HG03280 (cell line): ENCODE measurements at regions not wholly inside any gene's neighbourhood (a gene's known extent, or its start where the extent isn't known, plus 50 kb on each side); places are given as distances from the start of the nearest gene placed in this dataset.
"Not testable (repeated sequence)": the region's sequence is repeated elsewhere in the genome, so short reads cannot be mapped to it uniquely, and the experiment has no call there.

ENCODE experiments used
- ATAC-seq: cut with Tn5 transposase; IDR thresholded peaks from one replicate; pipeline ENCODE4 v1.9.1; 2021; ENCODE audit warnings: mild to moderate bottlenecking, moderate library complexity; ENCODE audit not compliant: unreplicated experiment

DNA sequence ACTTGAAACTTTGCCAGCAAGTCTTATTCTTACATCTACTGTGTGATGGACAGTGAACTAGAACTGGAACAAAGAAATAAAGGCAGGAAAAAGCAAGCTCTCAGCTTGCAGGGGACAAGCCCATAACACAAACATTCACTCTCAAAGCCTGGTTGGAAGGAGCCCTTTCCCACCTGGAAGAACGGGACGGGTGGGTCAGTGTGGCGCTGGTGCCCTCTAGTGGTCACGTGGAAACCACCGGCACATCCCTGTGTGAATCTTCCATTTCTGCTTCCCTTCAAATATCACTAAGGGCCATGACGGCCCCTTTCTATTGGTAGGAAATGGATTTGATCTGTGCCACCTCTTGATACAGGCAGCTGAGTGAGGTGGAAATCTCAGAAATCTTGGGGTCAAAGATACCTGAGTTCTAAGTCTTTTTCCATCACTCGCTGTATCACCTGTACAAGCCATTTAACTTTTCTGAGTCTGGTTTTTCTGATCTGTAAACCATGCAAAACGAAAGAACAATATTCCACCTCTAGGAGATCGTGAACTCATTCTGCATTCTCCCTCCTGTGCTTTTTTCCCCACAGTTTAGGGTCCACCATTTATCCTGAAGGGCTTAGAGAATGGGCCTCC is 211.6 kb downstream of the MSX2 start:
- no peak for ATAC-seq

DNA sequence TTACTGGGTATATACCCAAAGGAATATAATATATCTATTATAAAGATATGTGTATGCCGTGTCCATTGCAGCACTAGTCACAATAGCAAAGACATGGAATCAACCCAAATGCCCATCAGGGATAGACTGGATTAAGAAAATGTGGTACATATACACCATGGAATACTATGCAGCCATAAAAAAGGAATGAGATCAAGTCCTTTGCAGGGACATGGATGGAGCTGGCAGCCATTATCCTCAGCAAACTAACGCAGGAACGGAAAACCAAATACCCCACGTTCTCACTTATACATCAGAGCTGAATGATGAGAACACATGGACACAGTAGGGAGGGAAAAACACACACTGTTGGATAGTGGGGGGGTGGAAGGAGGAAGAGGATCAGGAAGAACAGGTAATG is 206.7 kb downstream of the MSX2 start:
- ATAC-seq: not testable (repeated sequence)

DNA sequence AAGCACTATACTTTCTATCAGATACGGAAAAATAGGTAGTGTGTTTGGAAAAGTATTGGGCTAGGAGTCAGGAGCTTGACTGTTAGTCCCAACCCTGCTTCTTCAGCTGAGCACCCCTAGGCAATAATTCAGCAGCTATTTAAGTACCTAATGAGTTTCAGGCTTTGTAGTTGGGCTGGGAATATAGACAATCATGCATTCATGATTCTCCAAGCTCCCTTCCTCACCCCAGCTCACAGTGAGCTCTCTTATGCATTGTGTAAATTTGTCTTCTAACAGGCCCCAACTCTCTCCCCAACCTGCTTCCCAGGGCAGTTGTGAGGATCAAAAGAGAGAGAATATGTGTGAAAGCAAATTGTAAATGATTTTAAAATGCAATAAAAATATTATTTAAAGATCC is 201.2 kb downstream of the MSX2 start:
- ATAC-seq: no peak

DNA sequence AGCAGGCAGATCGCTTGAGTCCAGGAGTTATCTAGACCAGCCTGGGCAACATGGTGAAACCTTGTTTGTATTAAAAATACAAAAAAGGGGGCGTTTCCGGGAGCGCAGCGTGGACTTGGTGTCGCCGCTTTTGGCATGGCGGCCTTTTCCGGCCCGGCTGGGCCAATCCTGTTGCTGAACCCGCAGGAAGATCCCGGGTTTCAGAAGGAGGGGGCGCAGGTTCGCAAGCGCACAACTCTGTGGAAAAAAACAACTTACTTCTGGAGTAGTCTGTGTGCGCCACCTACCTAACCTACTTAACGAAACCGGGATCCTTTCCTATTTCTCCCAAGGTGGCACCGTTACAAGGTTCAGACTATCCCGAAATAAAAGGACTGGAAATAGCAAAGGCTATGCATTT is 198.6 kb downstream of the MSX2 start:
- ATAC-seq: no peak

DNA sequence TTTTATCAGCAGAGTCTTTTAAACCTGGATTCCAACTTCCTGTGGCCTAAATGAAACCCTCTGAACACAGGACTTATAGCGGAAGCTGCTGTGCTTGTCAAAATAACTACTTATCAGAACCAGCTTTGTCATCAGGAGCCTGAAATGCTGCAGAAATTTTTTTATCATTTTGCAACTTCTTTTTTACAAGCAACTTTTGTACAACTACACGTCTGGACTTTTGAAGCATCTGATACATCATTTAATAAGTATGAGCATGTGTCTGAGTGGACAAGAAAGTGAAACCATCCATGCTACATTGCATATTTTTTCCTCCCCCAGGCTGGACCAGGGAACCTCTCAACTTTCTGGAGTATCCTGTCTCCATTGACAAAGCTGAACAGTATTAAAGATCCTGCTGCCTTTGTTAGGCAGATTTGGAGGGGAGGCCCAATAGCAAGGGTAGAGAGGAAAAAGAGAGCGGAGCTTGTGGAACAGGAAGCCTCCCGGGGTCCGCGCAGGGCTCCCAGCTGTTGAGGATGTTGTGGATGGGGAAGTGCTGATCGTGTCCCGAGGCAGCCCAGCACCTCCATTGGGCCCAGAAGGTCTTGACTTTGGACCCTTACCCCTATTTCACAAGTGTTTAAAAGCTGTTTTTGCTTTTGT is 196.6 kb downstream of the MSX2 start:
- ATAC-seq: no peak

DNA sequence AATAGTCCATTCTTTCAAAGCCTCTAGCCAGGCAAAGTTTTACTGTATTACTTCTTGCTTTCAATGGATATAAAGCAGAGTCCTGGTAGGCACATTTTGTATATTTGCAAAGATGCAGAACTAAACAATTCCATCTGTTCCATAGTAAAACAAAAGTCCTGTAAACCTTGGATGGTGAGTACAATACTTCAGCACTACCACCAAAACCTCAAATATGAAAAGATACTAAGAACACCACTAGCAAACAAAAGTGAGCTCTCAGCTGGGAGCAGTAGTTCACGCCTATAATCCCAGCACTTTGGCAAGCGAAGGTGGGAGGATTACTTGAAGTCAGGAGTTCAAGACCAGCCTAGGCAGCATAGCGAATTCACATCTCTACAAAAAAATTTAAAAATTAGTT is 195.0 kb downstream of the MSX2 start:
- no peak for ATAC-seq

DNA sequence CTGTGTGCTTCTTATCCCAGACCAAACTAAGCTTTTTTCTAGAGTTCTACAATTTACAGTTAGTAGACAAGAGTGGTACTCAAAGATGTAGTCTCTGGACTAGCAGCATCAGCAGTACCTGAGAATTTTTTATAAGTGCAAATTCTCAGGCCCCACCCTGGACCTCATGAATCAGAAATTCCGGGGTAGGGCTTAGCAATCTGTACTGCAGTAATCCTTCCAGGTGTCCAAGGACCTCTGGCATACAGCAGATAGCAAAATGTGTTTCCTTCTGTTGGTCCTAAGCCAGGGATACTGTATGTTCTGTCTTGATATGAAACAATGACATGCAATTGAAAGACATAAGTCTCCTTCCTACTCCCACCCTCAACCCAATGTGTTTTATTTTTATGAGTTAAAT is 194.3 kb downstream of the MSX2 start:
- ATAC-seq: no peak

DNA sequence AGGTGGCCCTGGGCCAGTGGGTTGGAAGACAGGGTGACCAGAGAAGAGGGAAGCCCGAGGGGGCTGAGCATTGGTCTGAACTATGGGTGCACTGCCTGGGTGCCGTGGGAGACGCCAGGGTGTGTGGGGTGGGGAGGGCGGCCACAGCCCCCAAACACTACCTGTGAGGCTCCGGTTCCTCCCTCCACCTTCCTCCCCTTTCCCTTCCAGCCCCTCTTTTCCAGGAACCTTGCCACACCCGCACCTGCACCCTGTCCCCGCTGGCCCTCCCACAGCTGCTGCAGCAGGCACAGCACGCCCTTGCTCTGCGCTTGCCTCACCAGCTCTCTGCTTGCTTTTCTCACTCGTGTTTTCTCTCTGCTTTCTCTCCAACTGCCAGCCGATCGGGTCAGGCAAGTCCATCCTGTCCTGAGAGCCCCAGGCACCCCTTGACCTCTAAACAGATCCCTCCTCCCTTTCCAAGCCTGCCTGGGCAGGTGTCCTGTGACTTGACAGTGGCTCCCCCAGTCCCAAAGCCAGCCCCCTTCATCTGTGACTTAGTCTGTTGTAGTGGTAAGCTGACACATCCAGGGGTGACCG is 193.7 kb downstream of the MSX2 start:
- no peak for ATAC-seq

DNA sequence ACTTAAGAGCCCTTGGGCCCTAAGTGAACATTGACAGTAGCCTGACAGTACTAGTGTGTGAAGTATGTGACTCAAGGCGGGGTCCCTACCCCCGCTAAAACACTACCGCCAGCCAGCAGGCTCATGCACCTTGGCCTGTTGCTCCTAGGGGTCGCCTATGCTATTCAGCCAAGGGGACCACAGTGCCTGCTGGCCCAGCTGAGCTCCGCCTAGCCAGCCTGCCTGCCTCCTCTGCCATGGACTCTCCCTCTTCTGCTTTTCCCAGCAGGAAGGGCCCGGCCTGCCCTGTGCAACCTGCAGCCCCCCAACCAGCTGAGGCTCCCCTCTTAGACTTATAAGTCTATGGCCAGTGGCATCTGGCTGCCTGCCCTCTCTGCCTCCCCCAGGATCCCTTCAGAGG is 193.1 kb downstream of the MSX2 start:
- not testable (repeated sequence) for ATAC-seq

DNA sequence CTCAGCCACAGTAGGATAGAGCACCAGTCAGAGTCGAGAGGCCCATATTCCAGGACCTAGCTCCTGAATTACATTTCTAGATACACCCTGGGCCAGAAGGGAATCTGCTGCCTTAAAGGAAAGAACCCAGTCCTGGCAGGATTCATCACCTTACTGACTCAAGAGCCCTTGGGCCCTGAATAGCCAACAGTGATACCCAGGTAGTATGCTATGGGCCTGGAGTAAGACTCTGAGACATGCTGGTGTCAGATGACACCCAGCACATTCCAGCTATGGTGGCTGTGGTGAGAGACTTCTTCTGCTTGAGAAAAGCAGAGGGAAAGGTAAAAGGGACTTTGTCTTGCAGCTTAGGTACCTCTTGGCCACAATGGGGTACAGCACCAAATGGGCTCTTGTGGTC is 192.5 kb downstream of the MSX2 start:
- not testable (repeated sequence) for ATAC-seq

DNA sequence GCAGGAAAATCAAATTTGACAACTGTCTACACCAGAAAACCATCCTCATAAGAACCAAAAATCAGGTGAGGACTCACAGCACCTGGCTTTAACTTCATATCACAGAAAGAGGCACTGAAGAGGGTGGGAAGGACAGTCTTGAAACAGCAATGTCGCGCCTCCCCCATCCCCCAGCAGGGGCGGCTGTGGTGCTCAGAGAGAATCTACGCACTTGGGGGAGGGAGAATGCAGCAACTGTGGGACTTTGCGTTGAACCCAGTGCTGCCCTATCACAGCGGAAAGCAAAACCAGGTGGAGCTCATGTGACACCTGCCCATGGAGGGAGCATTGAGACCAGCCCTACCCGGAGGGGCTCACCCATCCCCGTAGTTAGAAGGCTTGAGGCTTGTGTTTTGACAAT is 191.8 kb downstream of the MSX2 start:
- no peak for ATAC-seq

DNA sequence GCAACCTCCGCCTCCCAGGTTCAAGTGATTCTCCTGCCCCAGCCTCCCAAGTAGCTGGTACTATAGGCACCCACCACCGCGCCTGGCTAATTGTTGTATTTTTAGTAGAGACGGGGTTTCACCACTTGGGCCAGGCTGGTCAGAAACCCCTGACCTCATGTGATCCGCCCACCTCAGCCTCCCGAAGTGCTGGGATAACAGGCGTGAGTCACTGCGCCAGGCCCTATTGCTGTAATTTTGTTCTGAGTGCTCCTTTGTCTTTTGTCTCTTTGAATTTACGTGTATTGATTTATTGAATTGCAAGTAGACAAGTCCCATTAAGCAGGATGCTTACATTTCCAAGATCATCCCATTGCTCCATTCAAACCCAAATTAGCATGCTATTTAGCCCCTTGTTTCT is 186.7 kb downstream of the MSX2 start:
- ATAC-seq: no peak

DNA sequence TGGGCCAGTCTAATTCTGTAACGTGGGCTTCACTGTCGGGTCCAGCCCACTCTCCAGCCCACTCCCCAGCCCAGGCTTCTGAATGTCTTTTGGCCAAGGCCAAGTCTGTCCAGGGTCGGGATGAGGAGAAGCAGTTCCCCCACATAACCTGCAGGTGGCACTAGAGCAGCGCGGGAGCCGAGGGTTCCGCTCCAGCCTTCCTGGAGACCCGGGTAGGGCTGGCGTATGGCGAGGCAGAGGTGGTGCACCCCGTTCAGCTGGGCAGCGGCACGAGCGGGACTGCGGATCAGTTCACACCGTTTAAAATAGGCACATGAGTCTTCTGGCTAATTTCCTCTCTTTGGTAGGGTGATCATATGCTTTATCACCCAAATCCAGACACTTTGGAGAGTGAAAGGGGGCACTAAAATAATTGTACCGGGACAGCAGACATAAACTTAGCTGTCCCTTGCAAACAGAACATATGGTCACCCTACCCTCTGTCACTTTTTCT is 185.9 kb downstream of the MSX2 start:
- peak; percentile 90 for ATAC-seq

DNA sequence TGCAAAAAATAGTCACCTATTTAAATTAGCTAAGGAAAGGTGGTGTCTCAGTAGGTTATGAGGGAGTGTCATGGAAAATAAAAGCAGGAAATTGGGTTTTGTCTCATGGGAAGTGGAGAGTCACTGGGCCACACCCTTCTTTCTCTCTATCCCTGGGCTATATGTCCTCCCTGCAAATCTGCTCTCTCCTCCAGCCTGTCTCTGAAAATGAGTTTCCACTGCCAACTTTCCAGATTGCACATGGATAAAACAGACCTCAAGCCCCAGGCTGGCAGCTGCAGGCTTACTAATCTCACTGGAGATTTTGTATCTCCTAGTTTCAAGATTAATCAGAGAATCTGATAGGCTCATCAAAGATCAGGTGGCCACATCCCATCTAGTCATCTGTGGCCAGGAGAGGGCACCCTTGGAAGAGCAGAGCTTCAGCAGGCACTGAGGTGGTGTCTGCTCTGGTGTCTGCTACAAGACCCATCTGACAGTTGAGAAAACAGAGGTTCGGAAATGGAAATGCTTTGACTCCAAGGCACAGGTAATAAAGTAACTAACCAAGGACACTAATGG is 178.9 kb downstream of the MSX2 start:
- ATAC-seq: no peak

DNA sequence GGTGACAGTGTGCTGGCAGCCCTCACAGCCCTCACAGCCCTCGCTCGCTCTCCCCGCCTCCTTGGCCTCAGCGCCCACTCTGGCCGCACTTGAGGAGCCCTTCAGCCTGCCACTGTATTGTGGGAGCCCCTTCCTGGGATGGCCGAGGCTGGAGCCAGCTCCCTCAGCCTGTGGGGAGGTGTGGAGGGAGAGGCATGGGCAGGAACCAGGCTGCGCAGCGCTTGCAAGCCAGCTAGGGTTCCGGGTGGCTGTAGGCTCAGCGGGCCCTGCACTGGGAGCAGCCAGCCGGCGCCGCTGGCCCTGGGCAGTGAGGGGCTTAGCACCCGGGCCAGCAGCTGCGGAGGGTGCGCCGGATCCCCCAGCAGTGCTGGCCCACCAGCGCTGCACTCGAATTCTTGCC is 177.0 kb downstream of the MSX2 start:
- ATAC-seq: no peak

DNA sequence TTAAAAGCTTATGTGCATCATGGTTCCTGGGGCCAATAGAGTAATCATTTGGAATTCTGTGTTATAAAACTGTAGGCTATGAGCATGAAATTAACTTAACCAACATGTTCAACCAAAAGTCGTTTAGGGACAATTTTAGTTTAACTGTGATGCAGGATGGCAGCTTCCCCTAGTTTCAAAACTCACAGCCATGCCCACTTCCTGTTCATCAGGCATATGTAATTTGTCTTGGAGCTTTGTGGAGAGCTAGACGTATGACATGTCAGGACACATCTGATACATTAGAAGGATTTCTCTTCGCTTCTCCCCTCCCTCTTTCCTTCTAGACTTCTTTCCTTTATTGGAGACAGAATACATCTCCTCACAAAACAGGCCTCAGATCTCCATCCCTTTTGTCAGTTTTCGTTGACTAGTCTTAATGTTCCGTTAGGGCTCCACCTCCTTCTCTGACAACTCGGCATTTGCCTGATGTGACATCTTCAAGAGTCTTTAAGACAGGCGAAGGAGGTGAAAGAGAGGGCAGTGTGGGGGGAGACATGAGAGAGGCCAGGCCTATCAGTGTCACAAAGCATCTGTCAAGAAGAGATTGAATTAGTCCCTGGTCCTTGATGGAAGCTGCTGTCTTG is 176.0 kb downstream of the MSX2 start:
- ATAC-seq: no peak

DNA sequence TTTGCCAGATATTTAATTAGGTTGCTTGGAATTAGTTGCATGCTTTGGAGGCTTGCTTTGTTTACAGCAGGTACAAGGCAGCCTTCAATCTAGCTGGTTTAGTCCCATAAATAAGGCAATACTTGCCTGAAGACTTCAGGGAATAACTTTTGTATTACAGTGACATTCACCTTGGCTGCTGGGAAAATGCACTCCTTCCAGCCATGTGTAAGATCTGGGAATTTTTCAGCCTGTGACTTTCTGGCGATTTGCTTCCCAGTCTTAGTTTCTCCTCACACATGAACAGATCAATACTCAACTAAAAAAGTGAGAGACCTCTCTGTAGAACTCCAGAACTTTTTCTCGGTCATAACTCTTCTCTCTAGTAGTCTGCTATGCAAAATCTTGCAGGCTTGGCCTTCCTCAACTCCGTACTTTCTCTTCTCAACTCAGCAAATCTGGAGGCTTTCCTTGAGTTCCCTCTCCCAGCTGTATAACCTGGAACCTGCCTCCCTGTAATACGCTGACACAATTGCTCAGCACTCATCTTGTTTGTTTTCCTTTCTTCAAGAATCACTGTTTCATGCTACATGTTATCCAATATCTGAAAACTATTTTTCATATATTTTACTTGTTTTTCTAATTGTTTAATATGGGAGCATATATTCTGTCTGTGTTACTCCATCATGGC is 173.0 kb downstream of the MSX2 start:
- ATAC-seq: no peak

DNA sequence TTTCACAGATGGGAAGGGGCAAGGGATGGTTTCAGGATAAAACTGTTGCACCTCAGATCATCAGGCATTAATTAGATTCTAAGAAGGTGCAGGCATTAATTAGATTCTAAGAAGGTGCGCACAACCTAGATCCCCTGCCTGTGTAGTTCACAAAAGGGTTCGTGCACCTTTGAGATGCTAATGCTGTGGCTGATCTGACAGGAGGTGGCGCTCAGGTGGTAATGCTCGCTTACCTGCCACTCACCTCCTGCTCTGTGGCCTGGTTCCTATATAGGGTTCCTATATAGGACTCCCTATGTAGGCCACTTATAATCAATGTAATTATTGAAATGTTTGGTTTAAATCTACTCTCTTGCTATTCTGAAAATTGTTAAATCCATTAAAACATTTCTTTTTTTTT is 171.0 kb downstream of the MSX2 start:
- no peak for ATAC-seq

DNA sequence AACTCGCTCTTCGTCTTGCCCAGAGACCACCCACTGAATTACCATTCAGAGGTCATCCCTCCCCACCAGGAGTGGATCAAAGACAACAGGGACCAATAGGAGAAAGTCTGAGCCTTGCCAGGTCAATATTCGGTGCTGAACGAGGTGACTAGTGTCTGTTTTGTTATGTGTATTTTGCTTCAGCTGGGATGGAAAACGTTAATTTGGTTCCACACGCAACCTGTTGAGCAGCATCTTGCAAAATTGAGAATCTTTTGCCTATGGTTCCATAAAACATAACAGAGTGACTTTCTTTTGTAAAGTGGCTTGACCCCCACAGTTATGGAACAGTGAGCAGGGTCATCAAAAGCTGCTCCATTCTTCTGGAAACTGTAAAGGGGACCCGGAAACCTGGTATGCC is 168.4 kb downstream of the MSX2 start:
- ATAC-seq: no peak

DNA sequence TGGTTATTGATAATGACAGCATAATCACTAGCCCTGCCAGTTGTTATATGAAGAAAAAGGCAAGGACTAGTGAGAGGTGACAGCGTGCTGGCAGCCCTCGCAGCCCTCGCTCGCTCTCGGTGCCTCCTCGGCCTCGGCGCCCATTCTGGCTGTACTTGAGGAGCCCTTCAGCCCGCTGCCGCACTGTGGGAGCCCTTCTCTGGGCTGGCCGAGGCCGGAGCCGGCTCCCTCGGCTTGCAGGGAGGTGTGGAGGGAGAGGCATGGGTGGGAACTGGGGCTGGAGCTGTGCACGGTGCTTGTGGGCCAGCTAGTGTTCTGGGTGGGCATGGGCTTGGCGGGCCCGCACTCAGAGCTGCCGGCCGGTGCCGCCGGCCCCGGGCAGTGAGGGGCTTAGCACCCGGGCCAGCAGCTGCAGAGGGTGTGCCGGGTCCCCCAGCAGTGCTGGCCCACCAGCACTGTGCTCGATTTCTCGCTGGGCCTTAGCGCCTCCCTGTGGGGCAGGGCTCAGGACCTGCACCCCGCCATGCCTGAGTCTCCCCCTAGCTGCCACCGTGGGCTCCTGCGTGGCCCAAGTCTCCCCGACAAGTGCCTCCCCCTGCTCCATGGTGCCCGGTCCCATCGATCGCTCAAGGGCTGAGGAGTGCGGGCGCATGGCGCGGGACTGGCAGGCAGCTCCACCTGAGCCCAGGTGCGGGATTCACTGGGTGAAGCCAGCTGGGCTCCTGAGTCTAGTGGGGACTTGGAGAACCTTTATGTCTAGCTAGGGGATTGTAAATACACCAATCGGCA is 156.2 kb downstream of the MSX2 start:
- ATAC-seq: not testable (repeated sequence)
